CMK (cell line): ENCODE measurements at regions not wholly inside any gene's neighbourhood (a gene's known extent, or its start where the extent isn't known, plus 50 kb on each side); places are given as distances from the start of the nearest gene placed in this dataset.

Experiments
- DNase-seq: peaks from one replicate; pipeline ENCODE4 v3.0.0-alpha.2; 2010; ENCODE audit warnings: low read depth

GRCh38 chr2:157185476-157186227 lies 71.9 kb upstream of the GALNT5 start:
- no peak for DNase-seq

DNA sequence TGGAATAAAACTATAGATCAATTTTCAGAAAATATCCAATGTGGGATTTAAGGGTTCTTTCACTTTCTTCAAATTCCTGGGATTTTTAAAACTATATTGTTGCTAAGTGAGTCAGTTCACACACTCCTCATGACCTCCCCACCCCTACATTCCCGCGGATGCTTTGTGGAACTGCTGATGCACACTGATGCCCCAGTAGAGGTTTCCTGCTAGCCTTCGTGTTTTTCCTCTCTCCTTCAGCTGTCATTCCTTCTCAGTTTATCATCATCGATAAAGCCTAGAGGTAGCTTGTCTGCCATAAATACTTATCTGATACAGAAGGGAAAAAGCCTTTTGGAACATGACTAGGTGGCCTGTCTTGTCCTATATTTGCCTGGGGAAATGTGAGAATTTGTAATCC lies 67.4 kb upstream of the GALNT5 start:
- no peak for DNase-seq

DNA sequence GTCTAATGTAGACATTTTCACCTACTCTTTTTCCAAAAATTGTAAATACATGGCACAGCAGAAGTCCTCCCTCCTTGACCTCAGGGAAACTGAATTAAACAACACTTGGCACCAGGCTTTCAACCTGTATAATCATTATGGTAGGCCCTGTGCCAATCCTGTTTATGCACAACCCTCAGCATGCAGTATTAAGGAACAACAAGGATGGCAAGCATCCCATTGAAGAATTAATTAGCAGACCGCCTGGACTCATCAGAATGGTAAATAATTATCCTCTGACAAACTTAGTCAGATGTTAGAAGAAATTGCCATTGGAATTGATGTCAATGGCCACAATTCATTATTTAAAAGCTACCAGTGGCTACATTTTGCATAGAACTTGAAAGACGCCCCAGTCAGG lies 66.3 kb upstream of the GALNT5 start:
- DNase-seq = no peak

DNA sequence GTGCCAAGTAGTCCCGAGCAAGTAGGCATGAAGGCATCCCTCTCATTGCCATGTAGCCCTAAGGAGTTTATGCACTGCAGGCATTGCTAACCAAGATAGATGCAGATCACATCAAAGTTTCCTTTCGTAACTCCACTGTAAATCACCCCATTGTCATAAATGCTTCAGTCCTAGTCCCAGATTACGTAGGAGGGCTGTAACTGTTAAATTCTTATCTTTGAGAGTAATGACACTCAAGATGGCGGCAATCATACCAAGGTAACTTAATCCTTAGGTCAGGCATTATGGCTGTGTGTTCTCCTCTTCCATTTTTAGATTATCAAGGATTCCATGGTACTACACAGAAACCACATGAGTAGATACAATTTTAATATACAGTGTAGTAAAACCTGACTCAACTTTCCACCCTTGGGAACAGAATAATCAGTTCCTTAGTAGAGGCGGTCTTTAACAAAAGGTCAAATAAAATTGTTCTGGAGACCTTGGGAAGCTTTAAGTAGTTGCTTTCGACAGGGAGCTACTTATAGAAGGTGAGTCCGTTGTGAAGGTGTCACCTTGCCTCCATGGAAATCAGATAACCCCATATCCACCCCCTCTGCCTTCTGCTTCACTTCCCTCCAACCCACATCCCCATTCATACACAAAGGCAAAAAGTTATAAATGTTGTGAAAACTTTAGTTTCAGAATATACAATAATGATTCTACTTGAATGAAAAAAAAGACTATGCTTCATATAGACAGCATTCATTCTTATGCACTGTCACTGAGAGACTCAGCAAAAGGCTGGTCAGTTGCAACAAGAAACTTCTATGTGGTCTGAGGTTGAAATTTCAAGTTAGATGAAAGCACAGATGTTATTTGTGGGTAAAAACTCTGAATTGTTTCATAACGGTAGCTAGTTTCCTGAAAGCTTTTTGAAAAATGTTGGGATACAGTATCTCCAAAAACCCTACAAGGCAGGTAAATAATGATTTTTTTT lies 64.8 kb upstream of the GALNT5 start:
- DNase-seq = no peak

GRCh38 chr2:157193461-157193860 lies 64.0 kb upstream of the GALNT5 start:
- no peak for DNase-seq

DNA sequence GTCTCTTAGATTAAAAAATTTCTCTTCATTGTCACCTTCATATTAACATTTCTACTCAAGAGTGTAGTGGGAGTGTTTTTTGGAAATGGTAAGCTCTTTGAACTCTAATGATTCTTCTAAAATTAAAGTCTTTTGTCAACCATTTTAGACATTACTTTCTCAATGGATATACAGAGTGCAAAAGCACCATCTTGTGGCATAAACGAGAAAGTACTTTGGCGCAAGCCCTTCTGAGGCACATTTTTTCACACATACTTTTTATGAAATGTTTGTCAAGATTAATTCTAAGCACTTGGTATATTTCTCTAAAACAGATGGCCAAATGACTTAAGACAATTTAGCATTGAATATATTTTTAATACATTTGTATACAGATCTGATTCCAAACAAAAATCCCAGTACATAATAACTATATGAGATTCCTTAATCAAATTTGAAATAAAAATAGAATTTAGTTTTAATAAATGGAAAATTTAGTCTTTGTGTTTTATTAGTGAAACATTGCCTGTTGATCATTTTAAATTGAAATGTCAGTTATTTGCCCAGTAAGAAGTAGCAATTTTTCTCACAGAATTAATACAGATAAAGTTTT lies 63.3 kb upstream of the GALNT5 start:
- DNase-seq = no peak

DNA sequence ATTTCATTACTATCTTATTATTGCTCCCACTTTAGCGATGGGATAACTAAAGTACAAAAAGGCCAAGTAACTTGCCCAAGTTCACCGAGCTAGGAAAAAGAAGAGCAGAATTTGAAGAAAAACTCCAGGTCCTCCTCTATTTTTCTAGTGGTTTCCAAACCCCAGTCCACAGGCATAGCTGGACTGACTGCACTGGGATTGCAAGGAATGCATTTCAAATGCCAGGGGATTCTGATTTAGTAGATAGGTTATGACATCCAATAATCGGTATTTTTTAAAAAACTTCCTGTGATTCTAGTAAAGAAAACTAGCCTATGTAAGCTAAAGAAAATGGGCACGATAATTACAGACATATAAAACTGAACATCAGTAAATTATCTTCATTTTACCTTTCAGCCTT lies 62.7 kb upstream of the GALNT5 start:
- no peak for DNase-seq

- DNase-seq = no peak
These were observed 60.5 kb upstream of the GALNT5 start for GRCh38 chr2:157196956-157197355.

GRCh38 chr2:157197848-157198247 lies 59.7 kb upstream of the GALNT5 start:
- no peak for DNase-seq

GRCh38 chr2:157203651-157204050 lies 53.9 kb upstream of the GALNT5 start:
- no peak for DNase-seq

DNA sequence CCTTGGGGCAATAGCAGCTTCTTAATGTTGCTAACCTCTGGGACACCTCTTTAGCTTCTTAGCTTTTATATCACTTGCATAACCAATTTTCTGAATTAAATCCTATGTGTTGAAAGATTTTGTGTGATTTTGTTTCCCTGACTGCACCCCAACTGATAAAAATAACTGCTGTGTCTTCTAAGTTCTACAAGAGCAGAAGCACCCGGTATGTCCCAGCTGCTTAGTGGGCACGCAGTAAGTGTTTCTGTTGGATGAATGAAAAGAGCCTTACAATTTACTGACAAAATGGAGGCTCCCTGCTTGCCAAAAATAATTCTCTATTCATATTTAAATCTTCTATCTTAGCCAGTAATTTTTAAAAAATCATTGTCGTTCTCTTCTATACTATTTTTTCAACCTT lies 53.1 kb upstream of the GALNT5 start:
- DNase-seq = no peak

DNA sequence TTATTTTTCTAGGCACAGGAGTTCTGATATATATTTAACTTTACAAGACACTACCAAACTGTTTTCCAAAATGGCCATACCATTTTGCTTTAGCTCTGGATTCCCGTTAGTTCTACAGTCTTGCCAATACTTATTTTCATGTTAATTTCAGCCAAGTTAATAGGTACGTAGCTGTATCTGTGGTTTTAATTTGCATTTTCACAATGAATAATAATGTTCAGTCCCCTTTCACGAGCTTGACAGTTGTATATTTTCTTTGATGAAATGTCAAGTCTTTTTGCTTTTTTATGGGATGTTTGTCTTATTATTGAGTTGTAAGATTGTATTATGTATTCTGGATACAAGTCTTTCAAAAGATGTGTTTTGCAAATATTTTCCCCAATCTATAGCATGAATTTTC lies 50.6 kb upstream of the GALNT5 start:
- no peak for DNase-seq
